Parathyroid adenoma (tissue), 2 donors: ENCODE measurements at regions not wholly inside any gene's neighbourhood (a gene's known extent, or its start where the extent isn't known, plus 50 kb on each side); places are given as distances from the start of the nearest gene placed in this dataset.

ENCODE experiments used
- H2AFZ ChIP-seq: fragments of 300-600 bp; sonication (generic); one replicate; pipeline ENCODE4 v1.7.0; 2017; ENCODE audit warnings: antibody characterized with exemption, mild to moderate bottlenecking
- H3K27ac ChIP-seq: fragments of 300-600 bp; sonication (generic); one replicate; pipeline ENCODE4 v1.7.0; 2017
- H3K27me3 ChIP-seq: fragments of 300-600 bp; sonication (generic); one replicate; pipeline ENCODE4 v1.7.0; 2017; ENCODE audit warnings: low read length; ENCODE audit not compliant: control insufficient read depth, insufficient read depth
- H3K36me3 ChIP-seq: fragments of 300-600 bp; sonication (generic); one replicate; pipeline ENCODE4 v1.7.0; 2017; ENCODE audit warnings: low read length; ENCODE audit not compliant: control insufficient read depth, insufficient read depth
- H3K4me1 ChIP-seq: fragments of 300-600 bp; sonication (generic); one replicate; pipeline ENCODE4 v1.7.0; 2017; ENCODE audit warnings: control low read depth
- H3K4me2 ChIP-seq: fragments of 300-600 bp; sonication (generic); one replicate; pipeline ENCODE4 v1.7.0; 2017; ENCODE audit warnings: low read length
- H3K4me3 ChIP-seq: fragments of 300-600 bp; sonication (generic); one replicate; pipeline ENCODE4 v1.7.0; 2017; ENCODE audit warnings: low read depth, low read length
- H3K79me2 ChIP-seq: fragments of 300-600 bp; sonication (generic); one replicate; pipeline ENCODE4 v1.7.0; 2017; ENCODE audit warnings: control low read depth
- H3K9ac ChIP-seq: fragments of 300-600 bp; sonication (generic); one replicate; pipeline ENCODE4 v1.7.0; 2017; ENCODE audit warnings: mild to moderate bottlenecking
- H3K9me3 ChIP-seq: fragments of 300-600 bp; sonication (generic); one replicate; pipeline ENCODE4 v1.7.0; 2017; ENCODE audit warnings: low read length; ENCODE audit not compliant: control insufficient read depth
- TF ChIP-seq, protein P1 (sequence below): fragments of 300-600 bp; sonication (generic); IDR thresholded peaks from one replicate; pipeline ENCODE4 v1.7.0; 2017; ENCODE audit warnings: antibody characterized with exemption, mild to moderate bottlenecking
- donor health status: primary hyperparathyroidism.

DNA sequence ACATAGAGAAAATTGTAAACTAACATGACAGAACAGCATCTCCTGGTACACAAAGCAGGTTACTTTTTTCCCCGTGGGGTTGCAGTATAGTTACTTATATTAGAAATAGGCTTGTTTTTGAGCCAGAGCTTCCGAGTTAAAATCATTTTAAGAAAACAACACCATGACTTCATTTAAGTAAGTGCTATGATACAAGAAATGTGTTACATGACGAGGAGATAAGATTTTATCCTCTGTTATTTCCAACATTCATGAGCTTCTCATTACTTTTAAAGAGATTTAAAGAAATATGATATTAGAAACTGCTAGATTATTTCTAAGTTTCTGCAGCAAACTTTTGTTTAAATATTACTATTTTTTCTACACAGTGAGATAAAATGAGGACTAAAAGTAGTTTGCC is 968.7 kb downstream of the GATA3 start:
- H3K4me3 ChIP-seq, result no peak overlapping the region
- no peaks in the 10 kb centered on the region for H3K79me2 ChIP-seq
- peaks cover 1% of the 10 kb centered on the region for H3K4me1 ChIP-seq
- TF ChIP-seq, protein P1, sequence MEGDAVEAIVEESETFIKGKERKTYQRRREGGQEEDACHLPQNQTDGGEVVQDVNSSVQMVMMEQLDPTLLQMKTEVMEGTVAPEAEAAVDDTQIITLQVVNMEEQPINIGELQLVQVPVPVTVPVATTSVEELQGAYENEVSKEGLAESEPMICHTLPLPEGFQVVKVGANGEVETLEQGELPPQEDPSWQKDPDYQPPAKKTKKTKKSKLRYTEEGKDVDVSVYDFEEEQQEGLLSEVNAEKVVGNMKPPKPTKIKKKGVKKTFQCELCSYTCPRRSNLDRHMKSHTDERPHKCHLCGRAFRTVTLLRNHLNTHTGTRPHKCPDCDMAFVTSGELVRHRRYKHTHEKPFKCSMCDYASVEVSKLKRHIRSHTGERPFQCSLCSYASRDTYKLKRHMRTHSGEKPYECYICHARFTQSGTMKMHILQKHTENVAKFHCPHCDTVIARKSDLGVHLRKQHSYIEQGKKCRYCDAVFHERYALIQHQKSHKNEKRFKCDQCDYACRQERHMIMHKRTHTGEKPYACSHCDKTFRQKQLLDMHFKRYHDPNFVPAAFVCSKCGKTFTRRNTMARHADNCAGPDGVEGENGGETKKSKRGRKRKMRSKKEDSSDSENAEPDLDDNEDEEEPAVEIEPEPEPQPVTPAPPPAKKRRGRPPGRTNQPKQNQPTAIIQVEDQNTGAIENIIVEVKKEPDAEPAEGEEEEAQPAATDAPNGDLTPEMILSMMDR, result no peak
- no peak overlapping the region for H3K9ac ChIP-seq
- H3K9me3 ChIP-seq, result no peaks in the 10 kb centered on the region
- H3K27me3 ChIP-seq, result no peaks in the 10 kb centered on the region
- no peak overlapping the region for H3K4me2 ChIP-seq
- H3K36me3 ChIP-seq, result no peaks in the 10 kb centered on the region
- no peak overlapping the region for H2AFZ ChIP-seq
- H3K27ac ChIP-seq, result no peak overlapping the region

DNA sequence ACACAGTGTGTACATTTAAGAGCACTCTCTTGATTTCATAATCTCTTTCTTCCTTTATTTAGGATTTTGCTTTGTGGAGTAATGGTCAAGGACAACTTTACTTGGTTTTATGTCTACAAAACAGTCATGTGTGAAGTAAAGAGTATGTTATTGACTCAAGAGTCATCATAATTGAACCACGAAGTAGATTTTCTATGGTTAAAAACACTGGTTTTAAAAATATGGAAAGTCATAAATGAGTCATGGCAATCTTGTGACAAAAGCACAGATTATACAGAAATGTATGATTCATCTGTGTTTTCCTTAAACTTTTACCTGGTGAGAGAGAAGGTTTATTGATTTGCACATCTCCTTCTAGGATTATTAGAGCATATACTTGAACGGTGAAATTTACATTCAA is 969.7 kb downstream of the GATA3 start:
- Histone ChIP-seq H3K9ac (no peak overlapping the region), H2AFZ (no peak overlapping the region), H3K36me3 (no peaks in the 10 kb centered on the region), H3K27ac (no peak overlapping the region), H3K79me2 (no peaks in the 10 kb centered on the region), H3K4me3 (no peak overlapping the region), H3K9me3 (no peaks in the 10 kb centered on the region), H3K27me3 (no peaks in the 10 kb centered on the region), H3K4me1 (peaks cover 2% of the 10 kb centered on the region), H3K4me2 (no peak overlapping the region)
- TF ChIP-seq, protein P1, result no peak

DNA sequence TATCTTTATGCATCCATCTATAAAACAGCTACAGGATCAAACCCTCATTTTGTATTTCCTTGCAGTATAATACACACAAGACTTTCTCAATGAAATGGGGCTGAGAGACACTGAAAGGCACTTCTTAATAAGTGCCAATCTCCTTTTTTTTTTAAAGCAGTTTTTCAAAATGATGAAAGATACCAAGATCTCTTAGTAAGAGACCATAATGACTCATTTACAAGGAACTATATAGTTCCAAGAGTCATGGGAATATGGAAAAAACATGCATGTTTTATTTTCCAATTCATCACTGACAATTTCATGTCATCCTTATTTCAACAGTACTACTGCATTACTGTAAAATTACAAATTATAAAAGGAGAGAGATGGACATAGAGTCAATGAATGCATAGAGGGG is 973.7 kb downstream of the GATA3 start:
- Histone ChIP-seq H2AFZ (no peak overlapping the region), H3K9ac (no peak overlapping the region), H3K4me1 (peaks cover 2% of the 10 kb centered on the region), H3K36me3 (no peaks in the 10 kb centered on the region), H3K4me2 (no peak overlapping the region), H3K9me3 (no peaks in the 10 kb centered on the region), H3K27me3 (no peaks in the 10 kb centered on the region), H3K4me3 (no peak overlapping the region), H3K27ac (no peak overlapping the region), H3K79me2 (no peaks in the 10 kb centered on the region)
- TF ChIP-seq, protein P1, result no peak

DNA sequence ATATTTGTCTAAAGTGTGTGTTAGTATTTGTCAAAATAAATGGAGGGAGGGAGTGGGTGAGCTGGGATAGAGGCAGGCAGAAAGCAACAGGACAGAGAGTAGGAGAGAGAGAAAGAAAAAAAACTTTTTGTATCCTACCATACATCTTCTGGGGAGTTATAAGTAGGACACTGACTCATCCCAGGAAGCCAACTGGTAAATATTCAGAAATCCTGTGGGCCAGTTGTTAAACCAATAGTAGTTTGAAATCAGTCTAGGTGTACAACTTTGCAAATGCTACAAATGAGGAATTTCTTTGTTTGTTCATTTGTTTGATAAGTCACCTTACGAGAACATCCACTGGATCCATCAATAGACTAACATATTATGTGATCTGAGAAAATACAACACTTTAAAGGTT is 980.9 kb downstream of the GATA3 start:
- Histone ChIP-seq H2AFZ (no peak overlapping the region), H3K36me3 (no peaks in the 10 kb centered on the region), H3K4me3 (no peak overlapping the region), H3K4me2 (no peak overlapping the region), H3K9me3 (no peaks in the 10 kb centered on the region), H3K9ac (no peak overlapping the region), H3K79me2 (no peaks in the 10 kb centered on the region), H3K27ac (no peak overlapping the region), H3K4me1 (peaks cover 13% of the 10 kb centered on the region), H3K27me3 (no peaks in the 10 kb centered on the region)
- TF ChIP-seq, protein P1, result no peak

DNA sequence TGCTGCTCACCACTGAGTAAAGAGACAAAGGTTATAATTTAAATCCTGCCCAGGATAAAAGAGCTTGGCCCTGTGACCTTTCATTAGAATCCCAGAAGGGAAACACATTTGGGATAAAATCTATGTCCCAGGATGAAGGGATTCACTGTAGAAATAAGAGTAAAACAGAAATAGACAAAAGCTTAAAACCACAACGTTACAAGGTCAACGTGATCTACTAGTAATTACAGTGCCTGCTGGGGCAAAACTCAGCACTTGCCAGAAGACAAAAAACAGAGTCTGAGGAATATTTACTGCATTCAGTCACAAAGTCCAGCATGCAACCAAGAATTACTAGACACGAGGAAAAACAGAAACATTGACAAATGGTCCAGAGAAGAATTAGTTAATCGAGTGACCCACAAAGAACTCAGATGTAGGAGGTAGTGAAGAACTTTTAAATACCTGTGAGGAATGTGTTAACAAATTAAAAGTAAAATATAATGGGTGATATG is 982.3 kb downstream of the GATA3 start:
- no peaks in the 10 kb centered on the region for H3K36me3 ChIP-seq
- peaks cover 13% of the 10 kb centered on the region for H3K4me1 ChIP-seq
- no peaks in the 10 kb centered on the region for H3K9me3 ChIP-seq
- H3K27me3 ChIP-seq, result no peaks in the 10 kb centered on the region
- H3K27ac ChIP-seq, result no peak overlapping the region
- TF ChIP-seq, protein P1, result no peak
- H3K79me2 ChIP-seq, result no peaks in the 10 kb centered on the region
- H3K4me3 ChIP-seq, result no peak overlapping the region
- H3K9ac ChIP-seq, result no peak overlapping the region
- no peak overlapping the region for H3K4me2 ChIP-seq
- no peak overlapping the region for H2AFZ ChIP-seq
